ENCODE measurements at regions not wholly inside any gene's neighbourhood (a gene's known extent, or its start where the extent isn't known, plus 50 kb on each side); places are given as distances from the start of the nearest gene placed in this dataset.

DNA sequence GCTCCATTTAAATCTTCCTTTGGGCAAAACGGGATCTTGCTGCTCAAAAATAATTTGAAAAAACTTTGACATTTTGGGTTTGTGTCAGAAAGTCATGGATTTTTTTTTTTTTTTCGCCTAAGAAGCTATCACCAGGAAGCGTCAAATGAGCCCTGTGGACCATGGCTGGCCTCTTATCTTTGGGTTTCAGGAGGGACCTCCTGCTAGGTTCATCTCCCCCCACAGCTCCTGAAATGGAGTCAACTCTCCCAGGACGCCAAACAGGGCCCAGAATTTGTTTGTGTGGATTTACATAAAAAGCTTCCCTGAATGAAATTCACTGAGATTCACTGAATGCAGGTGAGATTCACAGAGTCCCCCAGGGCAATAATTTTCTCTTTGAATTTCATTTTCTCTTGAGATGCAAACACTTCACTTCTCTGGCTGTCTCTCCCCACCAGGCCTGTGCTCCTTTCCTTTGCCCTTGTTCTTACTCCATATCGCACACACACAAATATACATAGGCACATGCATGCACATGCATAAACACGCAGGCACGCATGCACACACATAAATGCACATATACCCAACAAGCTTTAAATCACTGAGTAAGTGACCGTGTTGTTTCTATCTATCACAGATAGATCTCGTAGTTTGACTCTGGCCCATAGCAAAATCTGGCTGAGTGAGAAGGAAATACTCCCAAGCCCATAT lies 55.3 kb upstream of the GALNT10 start:
- no peak for DNase-seq
- no peak overlapping the region for H4K5ac ChIP-seq (ENCODE audit: low read length)
- H3K4me2 ChIP-seq (ENCODE audit: low read length): no peak overlapping the region
- no peak overlapping the region for H3K4ac ChIP-seq (ENCODE audit: low read depth, low read length)
- H2BK120ac ChIP-seq (ENCODE audit: low read depth, low read length): no peak overlapping the region
- peak overlapping the region; percentile 37 for H2AK5ac ChIP-seq (ENCODE audit: low read length)
- H3K27me3 ChIP-seq (ENCODE audit: insufficient read depth, low read length, poor library complexity): no peaks in the 10 kb centered on the region
- no peak overlapping the region for H4K8ac ChIP-seq (ENCODE audit: low read depth, low read length)
- H3K9ac ChIP-seq (ENCODE audit: low read length): no peak overlapping the region
- peak overlapping the region; percentile 52 for H3K56ac ChIP-seq (ENCODE audit: low read length)
- no peaks in the 10 kb centered on the region for H3K79me2 ChIP-seq (ENCODE audit: control insufficient read depth, insufficient read depth, low read length)
- no peaks in the 10 kb centered on the region for H3K36me3 ChIP-seq (ENCODE audit: control insufficient read depth, insufficient read depth, low read length)
- H2BK5ac ChIP-seq (ENCODE audit: low read length): peak overlapping the region; percentile 75
- no peaks in the 10 kb centered on the region for H3K79me1 ChIP-seq (ENCODE audit: low read length)
- no peak overlapping the region for H3K27ac ChIP-seq (ENCODE audit: low read depth, low read length)
- H3K4me1 ChIP-seq (ENCODE audit: control insufficient read depth, low read depth, low read length): peaks cover 12% of the 10 kb centered on the region
- no CpG with 5 or more reads among the region's 9 CpGs for WGBS (ENCODE audit: extremely low coverage, insufficient coverage, low lambda C conversion rate)
- H2BK15ac ChIP-seq (replicated peaks; ENCODE audit: low read depth): no peak overlapping the region
- H3K4me3 ChIP-seq (ENCODE audit: low read length): no peak overlapping the region
- no peak overlapping the region for H3K23ac ChIP-seq (ENCODE audit: low read length)
- H3K18ac ChIP-seq (ENCODE audit: low read length): no peak overlapping the region

DNA sequence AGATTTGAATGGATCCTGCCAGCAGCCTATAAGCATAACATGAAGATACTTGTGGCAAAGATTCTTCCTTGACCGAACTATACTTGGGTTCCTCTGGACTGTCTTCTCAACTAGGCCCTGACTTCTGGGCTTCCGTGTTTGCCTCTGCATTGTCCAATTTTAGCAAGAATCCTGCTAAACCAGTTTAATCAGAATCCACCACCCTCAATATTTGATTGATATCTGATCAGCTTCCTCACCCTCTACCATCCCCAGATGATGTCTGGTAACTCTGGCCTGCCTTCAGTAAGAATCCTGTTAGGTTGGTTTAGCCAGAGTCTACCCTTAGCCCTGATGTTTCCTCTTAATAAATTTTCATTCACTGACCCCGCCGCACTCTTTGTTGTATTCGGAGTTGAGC lies 54.4 kb upstream of the GALNT10 start:
- Histone ChIP-seq H3K56ac (ENCODE audit: low read length) (no peak overlapping the region), H3K27ac (ENCODE audit: low read depth, low read length) (no peak overlapping the region), H3K4ac (ENCODE audit: low read depth, low read length) (no peak overlapping the region), H3K4me3 (ENCODE audit: low read length) (no peak overlapping the region), H3K18ac (ENCODE audit: low read length) (no peak overlapping the region), H4K8ac (ENCODE audit: low read depth, low read length) (no peak overlapping the region), H3K79me2 (ENCODE audit: control insufficient read depth, insufficient read depth, low read length) (no peaks in the 10 kb centered on the region), H2BK5ac (ENCODE audit: low read length) (peak overlapping the region; percentile 35), H4K5ac (ENCODE audit: low read length) (no peak overlapping the region), H2AK5ac (ENCODE audit: low read length) (peak overlapping the region; percentile 47), H3K79me1 (ENCODE audit: low read length) (no peaks in the 10 kb centered on the region), H3K9ac (ENCODE audit: low read length) (no peak overlapping the region), H2BK15ac (replicated peaks; ENCODE audit: low read depth) (no peak overlapping the region), H3K4me1 (ENCODE audit: control insufficient read depth, low read depth, low read length) (peaks cover 12% of the 10 kb centered on the region), H3K23ac (ENCODE audit: low read length) (no peak overlapping the region), H2BK120ac (ENCODE audit: low read depth, low read length) (no peak overlapping the region), H3K36me3 (ENCODE audit: control insufficient read depth, insufficient read depth, low read length) (no peaks in the 10 kb centered on the region), H3K4me2 (ENCODE audit: low read length) (no peak overlapping the region), H3K27me3 (ENCODE audit: insufficient read depth, low read length, poor library complexity) (no peaks in the 10 kb centered on the region)
- no peak for DNase-seq
- no CpG with 5 or more reads among the region's 5 CpGs for WGBS (ENCODE audit: extremely low coverage, insufficient coverage, low lambda C conversion rate)

DNA sequence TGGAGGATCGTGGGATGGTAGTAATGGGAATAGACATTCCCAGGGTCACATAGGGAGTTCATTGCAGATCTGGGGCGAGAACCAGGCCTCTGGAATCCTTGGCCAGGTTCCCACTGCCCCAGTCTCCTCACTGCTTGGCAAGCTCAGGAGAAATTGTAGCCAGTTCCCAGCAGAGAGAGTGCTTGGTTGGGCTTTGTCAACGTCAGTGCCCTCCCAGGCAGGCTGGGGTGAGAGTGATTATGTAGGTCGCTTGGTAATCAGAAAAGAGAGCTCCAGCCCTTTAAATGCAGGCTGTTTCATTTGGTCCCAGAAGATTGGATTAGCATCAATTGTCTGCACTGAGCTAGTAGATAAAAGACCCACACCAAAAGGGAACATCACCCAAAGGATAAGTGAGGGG lies 51.8 kb upstream of the GALNT10 start:
- H3K27ac ChIP-seq (ENCODE audit: low read depth, low read length): no peak overlapping the region
- peak; percentile 75 for DNase-seq
- no peaks in the 10 kb centered on the region for H3K79me1 ChIP-seq (ENCODE audit: low read length)
- no peak overlapping the region for H3K23ac ChIP-seq (ENCODE audit: low read length)
- no peaks in the 10 kb centered on the region for H3K27me3 ChIP-seq (ENCODE audit: insufficient read depth, low read length, poor library complexity)
- H4K8ac ChIP-seq (ENCODE audit: low read depth, low read length): no peak overlapping the region
- no peak overlapping the region for H2BK15ac ChIP-seq (replicated peaks; ENCODE audit: low read depth)
- H3K4ac ChIP-seq (ENCODE audit: low read depth, low read length): no peak overlapping the region
- no peak overlapping the region for H2BK120ac ChIP-seq (ENCODE audit: low read depth, low read length)
- no peak overlapping the region for H3K18ac ChIP-seq (ENCODE audit: low read length)
- no peak overlapping the region for H2BK5ac ChIP-seq (ENCODE audit: low read length)
- H3K4me2 ChIP-seq (ENCODE audit: low read length): no peak overlapping the region
- WGBS (ENCODE audit: extremely low coverage, insufficient coverage, low lambda C conversion rate): no CpG with 5 or more reads among the region's 4 CpGs
- H3K4me3 ChIP-seq (ENCODE audit: low read length): no peak overlapping the region
- H3K36me3 ChIP-seq (ENCODE audit: control insufficient read depth, insufficient read depth, low read length): no peaks in the 10 kb centered on the region
- H4K5ac ChIP-seq (ENCODE audit: low read length): no peak overlapping the region
- no peaks in the 10 kb centered on the region for H3K79me2 ChIP-seq (ENCODE audit: control insufficient read depth, insufficient read depth, low read length)
- H3K4me1 ChIP-seq (ENCODE audit: control insufficient read depth, low read depth, low read length): peaks cover 16% of the 10 kb centered on the region
- H3K56ac ChIP-seq (ENCODE audit: low read length): no peak overlapping the region
- H2AK5ac ChIP-seq (ENCODE audit: low read length): no peak overlapping the region
- no peak overlapping the region for H3K9ac ChIP-seq (ENCODE audit: low read length)

DNA sequence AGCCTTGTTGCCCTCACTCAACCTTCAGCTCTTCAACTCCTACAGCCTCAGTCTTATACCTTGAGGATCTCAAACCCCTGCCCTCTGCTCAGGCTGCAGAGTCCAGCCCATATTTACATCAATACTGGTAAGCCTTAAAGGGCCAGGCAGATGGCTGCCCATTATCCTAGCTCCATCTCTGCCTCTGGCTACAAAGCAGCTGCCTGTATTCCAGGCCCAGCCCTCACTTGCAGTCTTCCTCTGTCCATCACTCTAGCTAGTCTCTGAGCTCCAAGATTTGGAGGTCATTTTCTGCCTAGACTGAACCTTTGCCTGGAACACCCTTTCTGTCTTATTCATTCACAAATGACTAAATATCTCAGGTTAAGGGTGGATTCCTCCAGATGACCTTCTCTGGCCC lies 50.2 kb upstream of the GALNT10 start:
- no peak for DNase-seq
- Histone ChIP-seq H3K23ac (ENCODE audit: low read length) (no peak overlapping the region), H2BK120ac (ENCODE audit: low read depth, low read length) (no peak overlapping the region), H3K27ac (ENCODE audit: low read depth, low read length) (no peak overlapping the region), H3K56ac (ENCODE audit: low read length) (no peak overlapping the region), H4K5ac (ENCODE audit: low read length) (no peak overlapping the region), H4K8ac (ENCODE audit: low read depth, low read length) (no peak overlapping the region), H3K79me2 (ENCODE audit: control insufficient read depth, insufficient read depth, low read length) (no peaks in the 10 kb centered on the region), H3K27me3 (ENCODE audit: insufficient read depth, low read length, poor library complexity) (no peaks in the 10 kb centered on the region), H2AK5ac (ENCODE audit: low read length) (no peak overlapping the region), H3K18ac (ENCODE audit: low read length) (no peak overlapping the region), H3K4me2 (ENCODE audit: low read length) (no peak overlapping the region), H3K79me1 (ENCODE audit: low read length) (no peaks in the 10 kb centered on the region), H3K36me3 (ENCODE audit: control insufficient read depth, insufficient read depth, low read length) (no peaks in the 10 kb centered on the region), H2BK5ac (ENCODE audit: low read length) (no peak overlapping the region), H2BK15ac (replicated peaks; ENCODE audit: low read depth) (no peak overlapping the region), H3K4me1 (ENCODE audit: control insufficient read depth, low read depth, low read length) (peaks cover 13% of the 10 kb centered on the region), H3K4me3 (ENCODE audit: low read length) (no peak overlapping the region), H3K9ac (ENCODE audit: low read length) (no peak overlapping the region), H3K4ac (ENCODE audit: low read depth, low read length) (no peak overlapping the region)
